Thymus (tissue), 11 donors: ENCODE measurements at regions not wholly inside any gene's neighbourhood (a gene's known extent, or its start where the extent isn't known, plus 50 kb on each side); places are given as distances from the start of the nearest gene placed in this dataset.
"Not testable (repeated sequence)": the region's sequence is repeated elsewhere in the genome, so short reads cannot be mapped to it uniquely, and the experiment has no call there.

Source experiments
- DNase-seq, 9 donors: peaks; one replicate each; pipeline ENCODE4 v3.0.0-alpha.2; 2013; ENCODE audit warnings: low spot score in 9 of 9, low read depth in 6 of 9, missing footprints in 1 of 9
- H3K27ac ChIP-seq, 2 donors: one replicate each; pipeline ENCODE4 v1.5.1; 2013; ENCODE audit warnings: control low read depth in 1 of 2, low read depth in 1 of 2, low read length in 1 of 2, mild to moderate bottlenecking in 1 of 2, moderate library complexity in 1 of 2
- H3K27me3 ChIP-seq, 2 donors: one replicate each; pipeline ENCODE4 v1.5.1; 2013; ENCODE audit warnings: low read length in 1 of 2; ENCODE audit not compliant: control insufficient read depth in 2 of 2, insufficient read depth in 1 of 2
- H3K36me3 ChIP-seq, 2 donors: one replicate each; pipeline ENCODE4 v1.5.1; 2013; ENCODE audit warnings: low read length in 1 of 2, mild to moderate bottlenecking in 1 of 2, moderate library complexity in 1 of 2; ENCODE audit not compliant: control insufficient read depth in 2 of 2, insufficient read depth in 2 of 2
- H3K4me1 ChIP-seq, 2 donors: one replicate each; pipeline ENCODE4 v1.5.1; 2013; ENCODE audit warnings: low read length in 2 of 2; ENCODE audit not compliant: control insufficient read depth in 2 of 2, insufficient read depth in 2 of 2
- H3K4me3 ChIP-seq, 2 donors: one replicate each; pipeline ENCODE4 v1.5.1; 2013; ENCODE audit warnings: low read length in 2 of 2, control low read depth in 1 of 2, mild to moderate bottlenecking in 1 of 2
- H3K9me3 ChIP-seq, 2 donors: one replicate each; pipeline ENCODE4 v1.5.1; 2013; ENCODE audit warnings: low read length in 1 of 2, mild to moderate bottlenecking in 1 of 2; ENCODE audit not compliant: control insufficient read depth in 2 of 2, insufficient read depth in 1 of 2
- WGBS: extraction: QIAGEN DNeasy Blood & Tissue Kit; methylation state at CpG from one replicate; pipeline ENCODE4 v1.1.7; 2013; 5-methylcytosine and 5-hydroxymethylcytosine counted together
- donor health status: healthy.

GRCh38 chr6:865846-866245, 172.9 kb upstream of the EXOC2 start:
- Histone ChIP-seq H3K27ac (no peak overlapping the region), H3K36me3 (no peaks in the 10 kb centered on the region), H3K27me3 (peaks cover 0 to 9% of the 10 kb centered on the region in 2 donors), H3K4me3 (no peak overlapping the region), H3K9me3 (no peaks in the 10 kb centered on the region), H3K4me1 (no peaks in the 10 kb centered on the region)
- no peak for DNase-seq
- 91% methylated on average over 4 of the region's 4 CpGs for WGBS

- Histone ChIP-seq H3K27me3 (peaks cover 0 to 9% of the 10 kb centered on the region in 2 donors), H3K27ac (no peak overlapping the region), H3K4me3 (no peak overlapping the region), H3K9me3 (no peaks in the 10 kb centered on the region), H3K4me1 (no peaks in the 10 kb centered on the region), H3K36me3 (no peaks in the 10 kb centered on the region)
- 91% methylated on average over 2 of the region's 2 CpGs for WGBS
- DNase-seq: no peak
Observed at GRCh38 chr6:863831-864230, 170.9 kb upstream of the EXOC2 start.

GRCh38 chr6:863127-863526, 170.2 kb upstream of the EXOC2 start:
- 73% methylated on average over 3 of the region's 5 CpGs for WGBS
- H3K27ac ChIP-seq, H3K27me3 ChIP-seq: not testable (repeated sequence)

GRCh38 chr6:859936-860335, 167.0 kb upstream of the EXOC2 start:
- H3K27me3 ChIP-seq: peaks cover 0 to 9% of the 10 kb centered on the region in 2 donors
- DNase-seq: no peak
- no peaks in the 10 kb centered on the region for H3K4me1 ChIP-seq
- no peaks in the 10 kb centered on the region for H3K36me3 ChIP-seq
- WGBS: 95% methylated on average over 4 of the region's 4 CpGs
- H3K9me3 ChIP-seq: no peaks in the 10 kb centered on the region
- no peak overlapping the region for H3K27ac ChIP-seq
- H3K4me3 ChIP-seq: no peak overlapping the region

More at GRCh38 chr6:863127-863526, 170.2 kb upstream of the EXOC2 start:
- H3K4me1 ChIP-seq, H3K9me3 ChIP-seq, DNase-seq, H3K36me3 ChIP-seq, H3K4me3 ChIP-seq: not testable (repeated sequence)

- Histone ChIP-seq H3K27ac (no peak overlapping the region), H3K9me3 (no peaks in the 10 kb centered on the region), H3K27me3 (no peaks in the 10 kb centered on the region), H3K4me3 (no peak overlapping the region), H3K4me1 (no peaks in the 10 kb centered on the region), H3K36me3 (no peaks in the 10 kb centered on the region)
- 84% methylated on average over 12 of the region's 12 CpGs for WGBS
- no peak for DNase-seq
Observed at GRCh38 chr6:854406-855118, 161.6 kb upstream of the EXOC2 start.

- not testable (repeated sequence) for H3K9me3 ChIP-seq, H3K36me3 ChIP-seq, H3K4me1 ChIP-seq, DNase-seq, H3K4me3 ChIP-seq, H3K27me3 ChIP-seq, H3K27ac ChIP-seq
- 94% methylated on average over 5 of the region's 5 CpGs for WGBS
Observed at GRCh38 chr6:852216-852615, 159.3 kb upstream of the EXOC2 start.

- Histone ChIP-seq H3K27me3 (no peaks in the 10 kb centered on the region), H3K27ac (no peak overlapping the region), H3K4me1 (no peaks in the 10 kb centered on the region), H3K36me3 (no peaks in the 10 kb centered on the region), H3K4me3 (no peak overlapping the region), H3K9me3 (no peaks in the 10 kb centered on the region)
- 60% methylated on average over 5 of the region's 5 CpGs for WGBS
- DNase-seq: no peak
Observed at GRCh38 chr6:849075-849506, 156.2 kb upstream of the EXOC2 start.

GRCh38 chr6:845566-845965, 152.6 kb upstream of the EXOC2 start:
- WGBS: 58% methylated on average over 2 of the region's 2 CpGs
- Histone ChIP-seq H3K27ac (no peak overlapping the region), H3K4me3 (no peak overlapping the region), H3K9me3 (no peaks in the 10 kb centered on the region), H3K27me3 (no peaks in the 10 kb centered on the region), H3K4me1 (no peaks in the 10 kb centered on the region), H3K36me3 (no peaks in the 10 kb centered on the region)
- no peak for DNase-seq

GRCh38 chr6:845101-845500, 152.2 kb upstream of the EXOC2 start:
- no peak for DNase-seq

More at GRCh38 chr6:845101-845500, 152.2 kb upstream of the EXOC2 start:
- H3K4me1 ChIP-seq: no peaks in the 10 kb centered on the region
- H3K27me3 ChIP-seq: no peaks in the 10 kb centered on the region
- no peak overlapping the region for H3K27ac ChIP-seq
- 87% methylated on average over 2 of the region's 2 CpGs for WGBS
- H3K36me3 ChIP-seq: no peaks in the 10 kb centered on the region
- H3K4me3 ChIP-seq: no peak overlapping the region
- no peaks in the 10 kb centered on the region for H3K9me3 ChIP-seq
